Neural progenitor cell (in vitro differentiated cells): ENCODE measurements at regions not wholly inside any gene's neighbourhood (a gene's known extent, or its start where the extent isn't known, plus 50 kb on each side); places are given as distances from the start of the nearest gene placed in this dataset.

Experiments
- DNase-seq: peaks from one replicate; pipeline ENCODE4 v3.0.0-alpha.2; 2016; ENCODE audit warnings: low spot score
- H2AFZ ChIP-seq: fragments of 200-600 bp; sonication (generic); replicated peaks from 2 replicates; pipeline ENCODE4 v1.6.1; 2016; ENCODE audit warnings: antibody characterized with exemption
- H3F3A ChIP-seq: fragments of 200-600 bp; sonication (generic); 2 replicates; pipeline ENCODE4 v1.6.1; 2016; ENCODE audit warnings: antibody characterized with exemption, low read depth
- H3K27ac ChIP-seq: fragments of 200-600 bp; sonication (generic); 2 replicates; pipeline ENCODE4 v1.5.1; 2016; ENCODE audit warnings: mild to moderate bottlenecking
- H3K27me3 ChIP-seq: fragments of 200-600 bp; sonication (generic); 2 replicates; pipeline ENCODE4 v1.6.1; 2016; ENCODE audit warnings: mild to moderate bottlenecking, moderate library complexity
- H3K36me3 ChIP-seq: fragments of 200-600 bp; sonication (generic); 2 replicates; pipeline ENCODE4 v1.5.1; 2016
- H3K4me1 ChIP-seq: fragments of 200-600 bp; sonication (generic); 2 replicates; pipeline ENCODE4 v1.6.1; 2016; ENCODE audit warnings: mixed run types
- H3K4me2 ChIP-seq: fragments of 200-600 bp; sonication (generic); 2 replicates; pipeline ENCODE4 v1.6.1; 2016
- H3K4me3 ChIP-seq: fragments of 200-600 bp; sonication (generic); 2 replicates; pipeline ENCODE4 v1.5.1; 2016
- H3K79me2 ChIP-seq: fragments of 200-600 bp; sonication (generic); 2 replicates; pipeline ENCODE4 v1.6.1; 2016; ENCODE audit warnings: low read depth
- H3K9ac ChIP-seq: fragments of 200-600 bp; sonication (generic); 2 replicates; pipeline ENCODE4 v1.6.1; 2016
- H3K9me3 ChIP-seq: fragments of 200-600 bp; sonication (generic); 2 replicates; pipeline ENCODE4 v1.5.1; 2016; ENCODE audit warnings: low read depth
- H4K20me1 ChIP-seq: fragments of 200-600 bp; sonication (generic); 2 replicates; pipeline ENCODE4 v1.6.1; 2016; ENCODE audit warnings: low read depth
- H3K27ac Mint-ChIP-seq: 3 replicates; pipeline ENCODE4 v1.8.0; 2021; ENCODE audit warnings: mixed read lengths
- H3K27me3 Mint-ChIP-seq: 2 replicates; pipeline ENCODE4 v1.8.0; 2022; ENCODE audit warnings: low read depth, mild to moderate bottlenecking, inconsistent platforms, moderate library complexity, mixed read lengths; ENCODE audit not compliant: insufficient read depth
- H3K36me3 Mint-ChIP-seq: 3 replicates; pipeline ENCODE4 v1.8.0; 2021; ENCODE audit warnings: mixed read lengths
- H3K4me1 Mint-ChIP-seq: 3 replicates; pipeline ENCODE4 v1.8.0; 2021; ENCODE audit warnings: mixed read lengths
- H3K4me3 Mint-ChIP-seq: 3 replicates; pipeline ENCODE4 v1.8.0; 2021; ENCODE audit warnings: mild to moderate bottlenecking, moderate library complexity, mixed read lengths
- H3K9me3 Mint-ChIP-seq: 3 replicates; pipeline ENCODE4 v1.8.0; 2020; ENCODE audit warnings: mixed read lengths
- EZH2 ChIP-seq: fragments of 200-600 bp; sonication (generic); IDR thresholded peaks from 2 replicates; pipeline ENCODE4 v1.6.1; 2017; ENCODE audit warnings: antibody characterized with exemption, mild to moderate bottlenecking, moderate library complexity
- EZH2phosphoT487 ChIP-seq: fragments of 200-600 bp; sonication (generic); IDR thresholded peaks from 2 replicates; pipeline ENCODE4 v1.6.1; 2017; ENCODE audit warnings: antibody characterized with exemption
- TF ChIP-seq, protein P1 (sequence below): fragments of 200-600 bp; sonication (generic); IDR thresholded peaks from 2 replicates; pipeline ENCODE4 v1.5.1; 2017; ENCODE audit warnings: antibody characterized with exemption, mild to moderate bottlenecking

DNA sequence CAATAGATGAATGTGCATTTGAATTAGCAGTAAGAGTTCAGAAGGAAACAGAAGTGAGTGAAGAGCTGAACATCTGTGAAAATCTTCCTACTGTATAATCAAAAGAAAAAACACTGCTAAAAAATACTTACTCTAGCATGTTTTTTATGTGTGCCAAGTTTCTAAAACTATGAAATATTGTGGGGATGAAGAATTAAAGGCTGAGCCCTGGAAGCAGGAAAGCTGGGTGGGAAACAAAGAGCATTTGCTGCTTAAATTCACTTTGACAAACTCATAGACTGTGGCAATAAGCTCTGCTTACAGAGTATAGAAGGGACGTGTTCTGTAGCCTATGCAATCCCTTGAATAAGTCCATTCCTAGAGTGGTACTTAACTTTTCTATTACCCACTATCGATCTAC, 261.7 kb downstream of the ANKRD50 start:
- Histone ChIP-seq H3K9ac (no peak overlapping the region), H4K20me1 (no peaks in the 10 kb centered on the region), H2AFZ (peak overlapping the region; percentile 80), H3K27me3 (no peaks in the 10 kb centered on the region), H3K4me2 (peak overlapping the region; percentile 2), H3F3A (no peaks in the 10 kb centered on the region), H3K79me2 (no peaks in the 10 kb centered on the region), H3K36me3 (no peaks in the 10 kb centered on the region), H3K4me1 (peaks cover 9% of the 10 kb centered on the region), H3K4me3 (no peak overlapping the region), H3K9me3 (no peaks in the 10 kb centered on the region), H3K27ac (peak overlapping the region; percentile 5)
- Mint-ChIP-seq H3K9me3 (peaks cover 18% of the 10 kb centered on the region), H3K36me3 (peaks cover 5% of the 10 kb centered on the region), H3K4me3 (no peak overlapping the region), H3K27ac (peak overlapping the region; percentile 0), H3K4me1 (peaks cover 7% of the 10 kb centered on the region), H3K27me3 (peaks cover 2% of the 10 kb centered on the region)
- DNase-seq: no peak
- no peak for TF ChIP-seq EZH2phosphoT487
- TF ChIP-seq EZH2: no peak
- TF ChIP-seq, protein P1, sequence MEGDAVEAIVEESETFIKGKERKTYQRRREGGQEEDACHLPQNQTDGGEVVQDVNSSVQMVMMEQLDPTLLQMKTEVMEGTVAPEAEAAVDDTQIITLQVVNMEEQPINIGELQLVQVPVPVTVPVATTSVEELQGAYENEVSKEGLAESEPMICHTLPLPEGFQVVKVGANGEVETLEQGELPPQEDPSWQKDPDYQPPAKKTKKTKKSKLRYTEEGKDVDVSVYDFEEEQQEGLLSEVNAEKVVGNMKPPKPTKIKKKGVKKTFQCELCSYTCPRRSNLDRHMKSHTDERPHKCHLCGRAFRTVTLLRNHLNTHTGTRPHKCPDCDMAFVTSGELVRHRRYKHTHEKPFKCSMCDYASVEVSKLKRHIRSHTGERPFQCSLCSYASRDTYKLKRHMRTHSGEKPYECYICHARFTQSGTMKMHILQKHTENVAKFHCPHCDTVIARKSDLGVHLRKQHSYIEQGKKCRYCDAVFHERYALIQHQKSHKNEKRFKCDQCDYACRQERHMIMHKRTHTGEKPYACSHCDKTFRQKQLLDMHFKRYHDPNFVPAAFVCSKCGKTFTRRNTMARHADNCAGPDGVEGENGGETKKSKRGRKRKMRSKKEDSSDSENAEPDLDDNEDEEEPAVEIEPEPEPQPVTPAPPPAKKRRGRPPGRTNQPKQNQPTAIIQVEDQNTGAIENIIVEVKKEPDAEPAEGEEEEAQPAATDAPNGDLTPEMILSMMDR: no peak

GRCh38 chr4:124454772-124455270, 257.7 kb downstream of the ANKRD50 start:
- Histone ChIP-seq H3K36me3 (no peaks in the 10 kb centered on the region), H4K20me1 (no peaks in the 10 kb centered on the region), H3K9me3 (no peaks in the 10 kb centered on the region), H2AFZ (no peak overlapping the region), H3K4me2 (no peak overlapping the region), H3K4me1 (peaks cover 20% of the 10 kb centered on the region), H3K27ac (no peak overlapping the region), H3K4me3 (no peak overlapping the region), H3K79me2 (no peaks in the 10 kb centered on the region), H3K9ac (no peak overlapping the region), H3F3A (peaks cover 13% of the 10 kb centered on the region), H3K27me3 (no peaks in the 10 kb centered on the region)
- Mint-ChIP-seq H3K4me1 (peaks cover 22% of the 10 kb centered on the region), H3K4me3 (no peak overlapping the region), H3K27me3 (peaks cover 2% of the 10 kb centered on the region), H3K36me3 (no peaks in the 10 kb centered on the region), H3K9me3 (peaks cover 3% of the 10 kb centered on the region), H3K27ac (no peak overlapping the region)
- no peak for DNase-seq
- TF ChIP-seq EZH2 (no peak), EZH2phosphoT487 (no peak)
- TF ChIP-seq, protein P1: no peak

GRCh38 chr4:124455671-124456070, 256.9 kb downstream of the ANKRD50 start:
- Histone ChIP-seq H3K79me2 (no peaks in the 10 kb centered on the region), H3K27ac (no peak overlapping the region), H3K9me3 (peaks cover 1% of the 10 kb centered on the region), H3K4me3 (no peak overlapping the region), H3K27me3 (no peaks in the 10 kb centered on the region), H4K20me1 (no peaks in the 10 kb centered on the region), H3F3A (peaks cover 22% of the 10 kb centered on the region), H3K36me3 (no peaks in the 10 kb centered on the region), H3K9ac (no peak overlapping the region), H2AFZ (no peak overlapping the region), H3K4me2 (no peak overlapping the region), H3K4me1 (peaks cover 23% of the 10 kb centered on the region)
- Mint-ChIP-seq H3K36me3 (no peaks in the 10 kb centered on the region), H3K27me3 (peaks cover 2% of the 10 kb centered on the region), H3K4me3 (no peak overlapping the region), H3K4me1 (peaks cover 22% of the 10 kb centered on the region), H3K27ac (no peak overlapping the region), H3K9me3 (peaks cover 5% of the 10 kb centered on the region)
- no peak for TF ChIP-seq EZH2phosphoT487
- TF ChIP-seq EZH2: no peak
- TF ChIP-seq, protein P1: no peak
- no peak for DNase-seq
